Muscle of arm (tissue), 1 donor: ENCODE measurements at regions not wholly inside any gene's neighbourhood (a gene's known extent, or its start where the extent isn't known, plus 50 kb on each side); places are given as distances from the start of the nearest gene placed in this dataset.

ENCODE experiments used
- DNase-seq: peaks from one replicate; pipeline ENCODE4 v3.0.0-alpha.2; 2013

- no peak for DNase-seq
Observed at GRCh38 chr7:33661430-33662160, 243.7 kb upstream of the BMPER start.

DNA sequence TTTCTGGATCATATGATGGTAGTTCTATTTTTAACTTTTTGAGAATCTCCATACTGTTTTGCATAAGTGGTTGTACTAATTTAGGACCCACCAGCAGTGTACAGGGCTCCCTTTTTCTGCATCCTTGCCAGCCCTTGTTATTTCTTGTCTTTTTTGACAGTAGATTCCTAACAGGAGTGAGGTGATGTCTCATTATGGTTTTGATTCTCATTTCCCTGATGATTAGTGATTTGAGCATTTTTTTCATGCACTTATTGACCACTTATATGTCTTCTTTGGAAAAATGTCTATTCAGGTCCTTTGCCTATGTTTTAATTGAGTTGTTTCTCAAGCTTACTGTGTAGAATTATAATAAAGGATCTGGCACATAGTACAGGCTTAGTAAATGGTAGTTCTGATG lies 238.8 kb upstream of the BMPER start:
- DNase-seq, result no peak

- DNase-seq, result no peak
Observed at GRCh38 chr7:33667196-33667595, 238.1 kb upstream of the BMPER start.

GRCh38 chr7:33669251-33669670 lies 236.1 kb upstream of the BMPER start:
- no peak for DNase-seq

DNA sequence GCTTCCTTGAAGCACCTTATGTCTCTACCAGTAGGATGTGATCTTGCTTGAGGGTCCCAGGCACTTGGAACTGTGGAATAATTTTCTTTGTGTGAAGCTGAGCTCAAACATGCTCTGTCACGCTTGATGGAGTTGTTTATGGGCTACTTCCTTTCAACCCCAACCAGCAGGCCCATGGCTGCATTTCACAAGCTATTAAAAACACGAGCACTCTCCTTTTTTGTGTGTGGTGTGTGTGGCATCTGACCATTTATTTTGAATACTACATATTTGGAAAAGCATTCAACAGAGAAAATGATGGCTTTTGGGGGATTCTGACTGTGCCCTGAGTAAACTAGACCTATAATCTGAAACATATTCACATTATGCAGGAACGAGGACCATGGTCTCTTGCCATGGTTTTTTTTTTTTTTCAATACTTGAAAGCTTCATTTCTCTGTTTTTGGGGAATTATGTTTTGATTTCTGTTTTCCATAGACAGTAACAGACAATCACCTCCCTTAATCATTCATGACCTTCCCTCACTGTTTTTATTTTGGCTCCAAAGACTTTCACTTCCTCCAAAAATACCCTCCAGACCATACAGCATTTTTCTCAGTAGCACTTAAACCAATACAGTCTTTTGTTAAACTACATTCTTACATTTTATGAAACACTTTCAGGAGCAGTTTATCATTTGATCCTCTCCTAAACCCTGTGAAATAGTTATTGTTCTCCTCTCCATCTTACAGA lies 233.6 kb upstream of the BMPER start:
- no peak for DNase-seq

DNA sequence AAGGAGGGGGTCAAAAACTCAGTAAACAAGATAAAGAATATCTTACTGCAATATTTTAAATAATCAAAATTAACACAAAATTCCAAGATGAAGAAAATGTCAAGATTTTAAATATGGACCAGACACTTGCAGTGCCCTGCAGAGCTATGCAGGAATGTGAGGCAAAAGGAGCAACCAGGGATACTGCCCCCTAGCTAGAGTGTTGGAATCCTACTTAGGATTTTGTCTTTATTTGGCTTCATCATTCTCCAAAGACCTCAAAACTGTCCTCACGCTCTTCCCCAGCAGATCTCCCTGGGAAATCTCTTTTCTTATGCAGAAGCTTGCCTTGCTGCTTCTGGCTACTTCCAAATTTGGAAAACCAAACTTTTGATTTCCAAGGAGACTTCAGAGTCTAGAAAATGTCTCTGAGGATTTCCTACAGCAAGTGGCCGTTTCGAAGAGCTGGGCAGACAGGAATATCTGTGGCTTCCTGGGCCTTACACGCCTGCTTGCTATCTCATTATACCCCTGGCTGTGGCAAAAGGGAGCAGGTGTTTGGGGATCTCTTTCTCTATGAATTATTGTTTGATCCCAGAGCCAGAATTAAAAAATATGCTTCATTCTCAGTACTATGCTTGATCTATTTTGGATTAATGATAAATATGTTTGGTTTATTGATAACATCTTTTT lies 232.2 kb upstream of the BMPER start:
- DNase-seq, result no peak

GRCh38 chr7:33674804-33675411 lies 230.4 kb upstream of the BMPER start:
- no peak for DNase-seq

DNA sequence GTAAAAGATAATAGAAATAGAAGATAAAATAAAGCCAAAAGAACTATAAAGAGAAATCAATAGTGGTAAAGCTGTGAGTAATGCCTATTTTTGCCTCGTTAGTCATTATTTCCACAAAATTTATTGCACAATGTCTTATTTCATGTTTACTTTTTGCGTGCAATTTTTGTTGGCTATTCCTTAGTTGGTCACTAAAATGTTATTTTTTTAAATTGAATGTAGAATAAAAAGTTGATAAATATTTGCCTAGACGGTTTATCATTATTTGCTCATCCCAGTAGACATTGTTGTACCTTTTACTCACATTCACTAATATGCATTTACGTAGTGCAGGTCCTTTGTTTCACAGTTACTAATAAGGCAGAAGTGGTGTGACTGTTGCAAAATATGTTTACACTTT lies 227.8 kb upstream of the BMPER start:
- no peak for DNase-seq

- DNase-seq, result no peak
Observed at GRCh38 chr7:33678569-33679335, 226.6 kb upstream of the BMPER start.

DNA sequence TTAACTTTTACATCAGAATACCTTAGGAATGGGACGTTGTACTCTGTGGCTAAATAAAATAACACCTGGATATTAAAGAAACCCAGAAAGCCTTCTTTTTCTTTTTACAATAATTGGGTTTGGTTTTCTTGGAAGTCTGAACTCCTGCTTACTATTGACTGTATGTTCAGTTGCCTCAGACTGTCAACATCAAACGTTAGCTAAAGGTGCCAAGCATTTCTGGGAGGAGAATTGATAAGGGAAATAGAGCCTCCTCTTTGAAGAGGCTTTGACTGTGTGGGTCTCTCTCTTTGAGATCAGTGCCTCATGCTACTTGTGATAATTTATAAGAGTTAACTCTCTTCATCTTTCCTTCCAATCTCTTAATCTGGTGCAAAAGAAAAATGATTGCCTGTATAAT lies 224.7 kb upstream of the BMPER start:
- no peak for DNase-seq

DNA sequence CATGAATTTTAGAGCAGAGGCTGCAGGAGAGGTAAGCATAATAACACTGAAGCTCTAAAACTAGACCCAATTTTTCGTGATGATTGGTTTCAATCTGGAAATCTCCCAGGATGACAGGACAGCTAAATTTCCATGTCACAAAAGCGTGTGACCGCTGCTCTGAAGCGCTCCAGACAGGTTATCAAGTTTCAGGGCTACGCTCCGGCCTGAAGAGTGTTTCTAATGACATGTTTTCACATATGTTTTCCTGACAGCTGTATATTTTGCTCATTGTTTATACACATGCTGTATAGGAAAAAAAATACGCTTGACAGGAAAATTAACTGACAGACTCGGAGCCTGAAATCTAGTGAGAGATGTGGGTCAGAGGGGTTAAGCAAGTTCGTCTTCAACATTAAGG lies 219.8 kb upstream of the BMPER start:
- DNase-seq, result no peak

GRCh38 chr7:33685981-33686683 lies 219.2 kb upstream of the BMPER start:
- DNase-seq, result no peak

DNA sequence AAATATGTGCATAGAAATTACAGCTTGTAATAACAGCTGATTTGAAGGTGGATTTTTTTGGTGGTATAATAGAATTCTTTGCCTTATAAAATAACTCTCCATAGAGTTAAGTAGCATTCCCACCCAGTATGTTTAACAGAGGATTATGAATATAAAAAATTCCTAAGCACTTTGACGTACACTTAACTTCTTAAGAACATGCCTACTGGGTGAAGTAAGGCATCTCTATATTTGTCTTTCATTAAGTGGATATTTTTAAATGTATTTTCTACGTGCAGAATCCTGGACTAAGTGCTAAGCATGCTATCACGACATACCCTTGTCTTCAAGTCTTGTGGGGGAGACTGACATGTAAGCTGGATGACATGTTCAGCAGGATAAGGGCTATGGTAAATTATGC lies 217.7 kb upstream of the BMPER start:
- no peak for DNase-seq

DNA sequence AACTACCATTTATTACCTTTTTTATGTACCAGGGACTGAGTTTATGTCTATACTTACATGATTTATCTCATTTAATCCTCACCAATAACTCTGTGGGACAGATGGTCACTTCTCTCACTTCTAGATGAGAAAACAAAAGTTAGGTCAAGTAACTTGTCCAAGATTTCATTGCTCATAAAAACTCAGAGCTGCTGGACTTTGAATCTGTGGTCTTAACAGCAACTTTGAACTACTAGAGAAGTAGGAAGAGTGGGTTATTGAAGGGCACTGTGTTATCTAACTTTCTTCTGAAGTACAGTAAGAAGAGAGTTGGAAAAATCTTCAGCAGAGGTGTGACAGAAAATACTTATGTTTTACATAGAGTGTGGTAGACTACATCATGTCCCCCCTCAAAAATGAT lies 214.2 kb upstream of the BMPER start:
- no peak for DNase-seq

DNA sequence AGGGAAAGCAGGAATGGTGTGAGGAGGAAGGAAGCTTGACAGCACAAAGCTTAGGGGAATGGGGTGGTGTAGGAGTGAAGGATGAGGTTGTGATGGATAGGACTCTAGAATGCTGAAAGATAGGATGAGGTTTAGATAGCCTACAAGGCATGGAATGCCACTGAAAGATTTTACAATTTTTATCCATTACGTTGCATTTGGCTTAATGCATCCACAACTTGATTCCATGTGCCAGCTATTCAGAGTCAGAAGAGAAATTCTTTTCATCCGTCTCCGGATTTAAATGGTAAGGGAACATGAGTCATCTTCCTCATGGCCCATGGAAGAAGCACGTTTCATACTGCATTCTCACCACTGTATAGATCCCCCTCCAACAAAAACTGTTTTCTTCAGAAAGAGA lies 212.4 kb upstream of the BMPER start:
- DNase-seq, result no peak

DNA sequence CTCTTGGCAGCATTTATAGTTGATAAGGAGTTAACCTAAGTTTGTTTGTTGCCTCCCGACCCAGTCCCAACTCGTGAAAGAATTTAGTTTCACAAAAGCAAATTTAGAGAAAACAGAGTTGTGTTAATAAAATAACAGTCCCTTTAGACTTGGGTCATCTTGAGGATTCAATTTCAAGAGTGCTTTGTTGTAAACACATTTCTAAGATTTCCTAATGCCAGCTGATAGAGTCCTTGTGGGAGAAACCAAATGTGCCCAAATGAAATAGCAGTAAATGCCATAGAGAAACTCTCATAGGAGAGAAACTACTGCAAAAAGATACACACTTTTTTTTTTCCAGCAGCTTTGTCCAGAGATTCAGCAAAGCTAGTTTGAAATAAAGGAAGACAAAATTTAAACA lies 211.3 kb upstream of the BMPER start:
- DNase-seq, result no peak

DNA sequence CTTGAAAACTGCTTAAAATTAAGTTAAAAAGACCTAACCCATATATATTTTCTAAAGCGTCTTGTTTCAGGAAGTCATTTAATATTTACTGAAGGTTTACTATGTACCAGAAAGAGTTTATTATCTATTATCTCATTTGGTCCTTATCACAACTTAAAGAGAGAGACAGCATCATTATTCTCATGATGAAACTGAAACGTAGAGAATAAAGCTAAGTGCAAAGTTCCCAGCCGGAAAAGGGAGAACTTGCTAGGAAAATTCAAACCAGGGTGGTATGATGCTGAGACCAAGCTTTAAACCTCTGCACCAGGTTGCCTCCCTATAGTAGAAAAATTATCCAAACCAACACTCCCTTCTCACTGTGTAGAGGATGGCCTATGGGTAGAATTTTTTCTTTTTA lies 207.7 kb upstream of the BMPER start:
- no peak for DNase-seq

GRCh38 chr7:33698041-33698440 lies 207.3 kb upstream of the BMPER start:
- no peak for DNase-seq

GRCh38 chr7:33698692-33699128 lies 206.6 kb upstream of the BMPER start:
- DNase-seq, result no peak

DNA sequence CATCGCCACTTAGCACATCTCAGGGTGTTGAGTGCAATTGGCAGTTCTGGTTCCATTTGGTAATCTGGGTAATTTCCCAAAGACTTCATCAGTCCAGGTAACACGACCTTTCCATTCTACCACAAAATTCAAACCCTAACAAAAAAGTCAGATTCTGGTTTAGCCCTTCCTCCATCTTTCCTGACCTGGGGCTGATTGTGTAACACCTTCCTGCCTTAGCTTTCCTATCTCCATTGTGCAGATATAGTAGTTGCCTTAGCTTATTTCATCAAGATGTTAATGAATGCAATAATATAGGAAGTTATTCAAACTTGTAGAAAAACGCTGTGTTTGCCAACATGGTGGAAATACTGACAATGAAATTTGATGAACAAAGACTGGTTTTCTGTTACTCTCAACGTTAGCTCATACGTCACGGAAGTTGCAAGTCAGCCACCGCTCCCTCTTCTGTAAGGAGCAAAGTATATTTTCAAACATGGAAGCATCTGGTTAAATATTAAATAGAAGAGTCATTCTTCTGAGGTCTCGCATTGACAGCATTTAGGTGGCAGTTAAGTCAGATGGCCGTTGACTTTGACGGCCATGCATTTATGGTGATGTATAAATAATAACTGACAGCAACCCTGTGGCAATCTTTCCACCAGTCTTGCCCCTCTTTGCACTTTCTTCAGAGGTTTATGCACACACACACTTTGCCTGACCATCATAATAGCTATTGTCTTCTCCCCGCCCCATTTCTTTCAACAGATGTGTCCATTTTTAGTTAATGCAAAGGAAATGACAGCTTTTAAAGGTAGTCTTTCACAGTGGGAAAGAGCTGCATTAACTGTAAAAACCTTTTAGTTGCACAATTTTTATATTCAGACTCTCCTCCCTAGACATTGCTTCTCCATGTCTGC lies 205.1 kb upstream of the BMPER start:
- DNase-seq, result no peak
